Activated naive CD4-positive, alpha-beta T cell treated with anti-CD3 and anti-CD28 coated beads, Interleukin-2, amount 10 ng/mL, durations not matched to agents 7 days and 5 days (primary cell): ENCODE measurements at regions not wholly inside any gene's neighbourhood (a gene's known extent, or its start where the extent isn't known, plus 50 kb on each side); places are given as distances from the start of the nearest gene placed in this dataset.
"Not testable (repeated sequence)": the region's sequence is repeated elsewhere in the genome, so short reads cannot be mapped to it uniquely, and the experiment has no call there.

Source experiments
- CTCF ChIA-PET: fragments of 350-600 bp; sonication (Branson Sonifier 250); formaldehyde crosslinking; loops from one replicate; lab custom pipeline; 2021; ENCODE audit warnings: antibody characterized with exemption; lab: Charles Lee
- DNase-seq: peaks from one replicate; pipeline ENCODE4 v3.0.0-alpha.2; 2020
- H3K27ac Mint-ChIP-seq: one replicate; pipeline ENCODE4 v1.8.0; 2021; ENCODE audit warnings: mild to moderate bottlenecking, moderate library complexity, mixed read lengths
- H3K27me3 Mint-ChIP-seq: one replicate; pipeline ENCODE4 v1.8.0; 2021; ENCODE audit warnings: mild to moderate bottlenecking, mixed read lengths
- H3K36me3 Mint-ChIP-seq: one replicate; pipeline ENCODE4 v1.8.0; 2021; ENCODE audit warnings: mixed read lengths
- H3K4me1 Mint-ChIP-seq: one replicate; pipeline ENCODE4 v1.8.0; 2021; ENCODE audit warnings: mixed read lengths
- H3K4me3 Mint-ChIP-seq: one replicate; pipeline ENCODE4 v1.8.0; 2021; ENCODE audit warnings: mild to moderate bottlenecking, moderate library complexity, mixed read lengths
- H3K9me3 Mint-ChIP-seq: one replicate; pipeline ENCODE4 v1.8.0; 2021; ENCODE audit warnings: mixed read lengths

DNA sequence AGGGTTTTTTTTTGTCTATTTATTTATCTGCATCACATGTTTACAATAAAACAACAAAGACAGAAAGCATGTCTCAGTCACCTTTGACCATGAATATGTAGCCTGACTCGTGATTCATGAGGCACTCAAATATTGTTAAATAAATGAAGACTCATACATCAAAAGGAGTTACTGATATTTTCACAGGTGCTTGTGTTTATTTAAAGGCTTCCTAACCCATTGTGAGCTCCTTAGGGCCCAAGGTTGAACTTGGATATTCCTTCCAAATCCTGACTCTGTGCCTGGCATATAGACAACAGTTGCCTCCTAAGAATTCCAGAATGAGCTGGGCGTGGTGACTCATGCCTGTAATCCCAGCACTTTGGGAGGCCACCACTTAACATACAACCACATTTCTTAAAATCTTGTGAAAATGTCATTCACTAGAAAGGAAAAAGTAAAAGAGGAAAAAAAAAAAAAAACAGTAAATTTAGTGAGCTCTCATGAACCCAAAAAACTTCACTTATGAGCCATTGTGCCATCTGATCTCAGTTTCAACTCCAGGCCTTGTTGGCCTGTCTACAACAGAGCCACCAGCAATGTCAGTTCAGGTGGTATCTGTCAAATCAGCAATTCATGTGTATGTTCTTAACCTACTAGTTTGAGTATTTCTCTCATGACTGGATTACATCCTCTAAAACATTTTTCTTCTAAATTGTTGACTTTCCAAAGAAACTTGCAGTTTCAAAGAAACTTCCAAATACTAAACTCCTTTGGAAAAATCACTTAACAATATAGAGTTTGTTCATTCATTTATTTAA lies 162.7 kb upstream of the MARCKS start:
- Mint-ChIP-seq H3K4me3 (no peak overlapping the region), H3K4me1 (no peaks in the 10 kb centered on the region), H3K27me3 (no peaks in the 10 kb centered on the region), H3K27ac (no peak overlapping the region), H3K9me3 (no peaks in the 10 kb centered on the region), H3K36me3 (no peaks in the 10 kb centered on the region)
- DNase-seq, result no peak
- CTCF ChIA-PET, result no interaction called here

DNA sequence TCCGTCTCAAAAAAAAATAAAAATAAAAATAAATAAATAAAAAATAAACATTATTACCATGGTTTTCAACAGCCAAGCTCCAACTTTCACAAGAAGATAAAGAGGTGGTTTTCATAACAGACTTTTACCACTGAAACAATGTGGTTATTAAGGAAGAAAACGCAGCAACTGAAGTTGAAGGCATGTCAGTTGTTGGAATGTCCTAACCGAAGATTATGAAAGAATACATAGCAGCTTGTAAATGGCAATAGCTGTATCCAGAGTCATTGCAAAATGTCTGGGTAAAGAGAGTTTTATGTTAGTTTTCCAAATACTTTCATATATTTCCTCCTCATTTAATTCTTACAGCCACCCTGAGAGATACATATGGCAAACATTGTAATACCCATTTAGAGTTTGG lies 161.6 kb upstream of the MARCKS start:
- Mint-ChIP-seq H3K27ac (no peak overlapping the region), H3K9me3 (no peaks in the 10 kb centered on the region), H3K36me3 (no peaks in the 10 kb centered on the region), H3K4me3 (no peak overlapping the region), H3K27me3 (no peaks in the 10 kb centered on the region), H3K4me1 (no peaks in the 10 kb centered on the region)
- CTCF ChIA-PET, result no interaction called here
- no peak for DNase-seq

DNA sequence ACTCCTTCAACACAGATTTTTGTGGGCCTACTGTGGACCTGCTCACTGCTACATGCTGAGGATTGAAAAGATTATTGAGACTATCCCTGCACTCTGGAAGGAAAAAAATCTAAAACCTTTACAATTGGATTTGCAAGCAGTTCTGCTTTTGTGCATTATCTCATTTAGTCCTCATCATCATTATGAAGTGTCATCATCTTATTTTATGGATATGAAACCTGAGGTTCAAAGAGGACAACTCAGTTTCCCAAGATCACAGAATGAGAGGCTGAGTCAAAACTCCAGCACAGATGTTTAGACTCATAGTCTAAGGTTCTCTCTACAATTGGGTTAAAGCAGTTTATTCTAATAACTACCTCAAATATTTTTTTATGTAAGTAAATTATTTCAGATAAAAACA lies 160.2 kb upstream of the MARCKS start:
- Mint-ChIP-seq H3K9me3 (no peaks in the 10 kb centered on the region), H3K4me3 (no peak overlapping the region), H3K36me3 (no peaks in the 10 kb centered on the region), H3K27me3 (no peaks in the 10 kb centered on the region), H3K4me1 (no peaks in the 10 kb centered on the region), H3K27ac (no peak overlapping the region)
- CTCF ChIA-PET, result no interaction called here
- no peak for DNase-seq

DNA sequence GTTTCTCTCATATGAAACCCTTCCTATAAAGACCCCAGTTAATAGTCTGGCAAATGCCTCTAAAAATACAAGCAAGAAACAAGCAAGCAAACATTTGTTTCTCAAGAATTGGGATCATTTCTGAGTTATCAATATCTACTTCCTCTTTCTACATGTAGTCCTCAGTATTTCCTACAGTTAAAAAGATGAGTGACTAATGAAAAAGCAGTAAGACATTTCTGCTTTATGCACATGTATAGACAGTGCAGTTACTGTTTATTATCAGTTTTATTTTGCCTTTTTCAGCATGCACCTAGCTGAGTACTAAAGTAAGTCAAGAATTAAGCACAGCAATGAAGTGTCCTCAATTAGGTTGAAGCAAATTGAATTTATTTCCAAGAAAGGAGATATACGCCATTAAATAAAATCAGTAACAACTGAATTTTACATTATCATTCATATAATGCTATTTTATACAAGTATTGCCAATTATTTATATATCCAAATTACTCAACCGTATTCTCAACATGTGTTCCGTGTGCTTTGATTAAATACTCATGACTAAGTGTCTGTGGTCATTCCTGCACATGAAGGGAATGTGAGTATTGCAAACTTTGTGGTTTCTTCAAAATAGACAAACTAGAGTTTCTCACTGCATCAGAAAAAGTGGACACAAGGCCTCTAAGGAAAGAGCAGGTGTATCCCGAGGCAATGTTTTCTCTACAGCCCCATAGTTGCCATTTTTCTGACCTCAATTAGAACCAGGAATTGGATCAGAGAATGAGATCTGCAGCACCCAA lies 159.3 kb upstream of the MARCKS start:
- H3K4me1 Mint-ChIP-seq, result no peaks in the 10 kb centered on the region
- no peak overlapping the region for H3K27ac Mint-ChIP-seq
- no peak overlapping the region for H3K4me3 Mint-ChIP-seq
- no peaks in the 10 kb centered on the region for H3K36me3 Mint-ChIP-seq
- CTCF ChIA-PET, result no interaction called here
- H3K27me3 Mint-ChIP-seq, result no peaks in the 10 kb centered on the region
- DNase-seq, result no peak
- H3K9me3 Mint-ChIP-seq, result no peaks in the 10 kb centered on the region

DNA sequence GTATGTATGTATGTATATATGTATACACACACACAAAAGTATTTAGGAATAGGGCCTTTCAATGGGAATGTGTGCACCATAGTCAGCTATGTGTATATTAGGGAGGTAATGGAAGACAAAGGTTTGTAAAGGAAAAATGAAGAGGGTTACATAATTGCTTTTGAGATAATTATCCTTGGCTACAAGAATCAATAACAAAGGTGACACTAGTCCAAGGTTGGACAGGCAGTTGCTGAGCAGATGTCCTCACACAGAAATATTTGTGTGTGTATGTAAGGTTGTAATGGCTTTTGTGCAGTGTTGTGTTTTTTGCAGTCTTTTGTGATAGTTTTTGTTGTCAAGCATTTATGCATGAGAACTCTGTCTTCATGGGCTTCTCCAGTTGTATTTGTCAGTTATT lies 157.9 kb upstream of the MARCKS start:
- Mint-ChIP-seq H3K9me3 (no peaks in the 10 kb centered on the region), H3K27me3 (no peaks in the 10 kb centered on the region), H3K4me1 (no peaks in the 10 kb centered on the region), H3K4me3 (no peak overlapping the region), H3K36me3 (no peaks in the 10 kb centered on the region), H3K27ac (no peak overlapping the region)
- CTCF ChIA-PET, result no interaction called here
- no peak for DNase-seq

DNA sequence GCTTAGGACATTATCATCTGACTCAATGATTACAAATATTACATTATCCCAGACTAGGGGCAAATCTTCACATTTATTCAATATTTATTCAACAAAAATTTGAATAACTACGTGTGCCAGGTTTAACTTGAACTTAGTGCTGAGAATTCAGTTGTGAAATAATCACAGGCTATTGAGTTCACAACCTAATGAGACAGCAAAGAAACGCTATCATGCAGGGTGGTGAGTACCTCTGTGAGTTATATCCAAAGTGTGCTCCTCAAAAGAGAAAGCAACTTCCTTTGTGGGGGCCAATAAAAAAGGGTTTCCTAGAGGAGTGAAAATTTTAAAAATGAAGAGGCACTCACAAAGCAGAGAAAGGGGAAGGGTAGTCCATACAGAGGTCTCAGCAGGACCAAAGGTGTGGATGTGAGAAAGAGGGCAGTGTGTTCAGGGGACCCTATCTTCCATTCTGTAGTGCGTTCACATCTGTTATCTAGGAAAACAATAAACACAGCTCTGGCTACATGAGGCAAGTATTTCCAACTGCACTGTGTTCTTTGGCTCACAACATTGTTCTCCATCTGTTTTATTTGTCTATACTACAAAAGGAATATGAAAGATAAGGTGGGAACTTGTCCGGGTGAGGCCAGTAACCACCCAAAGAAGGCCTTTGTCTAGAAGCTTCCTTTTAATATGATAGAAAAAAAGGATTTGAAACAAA lies 155.4 kb upstream of the MARCKS start:
- DNase-seq, result no peak
- CTCF ChIA-PET, result no interaction called here
- Mint-ChIP-seq H3K36me3 (no peaks in the 10 kb centered on the region), H3K4me3 (no peak overlapping the region), H3K4me1 (no peaks in the 10 kb centered on the region), H3K9me3 (no peaks in the 10 kb centered on the region), H3K27ac (no peak overlapping the region), H3K27me3 (no peaks in the 10 kb centered on the region)

DNA sequence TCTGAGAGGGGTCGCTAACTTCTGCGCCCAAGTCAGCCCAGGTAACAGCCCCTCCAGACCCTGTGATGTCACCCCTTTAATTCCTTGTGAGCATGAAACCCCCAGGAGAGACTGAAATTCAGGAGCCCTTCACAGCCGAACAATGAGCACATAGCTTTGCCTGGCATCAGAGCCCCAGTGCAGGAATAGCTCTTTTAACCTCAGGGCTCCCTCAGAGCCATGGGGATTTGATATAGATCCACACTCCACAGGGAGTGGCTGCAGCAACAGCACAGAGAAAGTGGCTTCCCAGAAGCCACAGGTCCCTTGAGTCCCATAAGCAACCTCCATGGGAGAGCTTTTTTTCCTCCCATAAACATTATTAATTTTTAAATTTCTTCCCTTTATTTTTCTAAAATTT lies 150.0 kb upstream of the MARCKS start:
- H3K4me1 Mint-ChIP-seq, result no peaks in the 10 kb centered on the region
- no peak overlapping the region for H3K27ac Mint-ChIP-seq
- H3K4me3 Mint-ChIP-seq, result no peak overlapping the region
- H3K9me3 Mint-ChIP-seq, result no peaks in the 10 kb centered on the region
- H3K36me3 Mint-ChIP-seq, result no peaks in the 10 kb centered on the region
- H3K27me3 Mint-ChIP-seq, result no peaks in the 10 kb centered on the region
- no peak for DNase-seq
- CTCF ChIA-PET, result no interaction called here

DNA sequence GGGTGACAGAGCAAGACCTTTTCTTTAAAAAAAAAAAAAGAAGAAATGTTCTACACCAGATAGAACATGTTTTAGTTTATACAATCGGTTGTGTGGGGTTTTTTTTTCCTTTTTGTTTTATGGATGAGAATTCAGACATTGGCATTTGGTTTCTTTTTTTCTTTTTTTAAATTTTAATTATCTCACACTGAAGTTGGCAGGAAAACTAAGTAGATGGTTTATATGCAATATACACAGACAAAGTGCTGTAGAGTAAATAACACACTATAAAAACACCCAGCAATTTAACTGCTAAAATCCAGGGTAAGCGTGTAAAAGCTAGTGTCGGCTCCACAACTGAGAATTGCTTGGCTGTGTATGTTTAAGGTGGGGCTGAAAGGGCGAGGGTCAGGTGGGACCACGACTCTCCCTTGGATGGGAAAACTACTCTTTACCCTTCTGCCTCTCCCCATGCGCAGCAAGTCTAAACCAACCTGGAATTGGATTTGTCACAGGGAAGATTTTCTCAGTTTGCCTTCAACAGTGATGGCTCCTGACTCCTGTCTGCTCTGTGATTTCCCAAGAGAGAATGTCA lies 147.1 kb upstream of the MARCKS start:
- no peaks in the 10 kb centered on the region for H3K27me3 Mint-ChIP-seq
- H3K4me1 Mint-ChIP-seq, result no peaks in the 10 kb centered on the region
- no peaks in the 10 kb centered on the region for H3K9me3 Mint-ChIP-seq
- no peak overlapping the region for H3K27ac Mint-ChIP-seq
- CTCF ChIA-PET, result no interaction called here
- no peaks in the 10 kb centered on the region for H3K36me3 Mint-ChIP-seq
- H3K4me3 Mint-ChIP-seq, result no peak overlapping the region
- no peak for DNase-seq

DNA sequence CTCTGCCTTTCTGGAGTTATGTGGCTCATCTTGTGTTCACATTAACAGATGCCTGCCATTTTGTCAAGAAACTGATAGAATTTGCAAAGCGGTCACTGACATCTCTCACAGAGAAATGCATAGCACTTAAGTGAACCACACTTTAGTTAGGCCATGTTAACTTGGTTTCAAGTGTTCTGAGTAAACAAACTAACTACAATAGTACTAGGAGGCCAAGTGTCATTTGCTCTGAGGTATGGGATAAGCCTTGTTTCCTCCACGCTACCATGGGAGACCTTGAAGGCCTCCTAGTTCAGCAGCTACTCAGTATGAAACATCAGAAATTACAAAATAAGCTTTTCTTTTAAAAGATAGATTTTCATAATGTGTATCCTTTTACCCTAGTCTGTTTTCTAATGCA lies 143.5 kb upstream of the MARCKS start:
- CTCF ChIA-PET, result no interaction called here
- no peaks in the 10 kb centered on the region for H3K27me3 Mint-ChIP-seq
- no peak for DNase-seq
- H3K36me3 Mint-ChIP-seq, result no peaks in the 10 kb centered on the region
- no peak overlapping the region for H3K27ac Mint-ChIP-seq
- H3K4me1 Mint-ChIP-seq, result no peaks in the 10 kb centered on the region
- H3K4me3 Mint-ChIP-seq, result no peak overlapping the region
- no peaks in the 10 kb centered on the region for H3K9me3 Mint-ChIP-seq

DNA sequence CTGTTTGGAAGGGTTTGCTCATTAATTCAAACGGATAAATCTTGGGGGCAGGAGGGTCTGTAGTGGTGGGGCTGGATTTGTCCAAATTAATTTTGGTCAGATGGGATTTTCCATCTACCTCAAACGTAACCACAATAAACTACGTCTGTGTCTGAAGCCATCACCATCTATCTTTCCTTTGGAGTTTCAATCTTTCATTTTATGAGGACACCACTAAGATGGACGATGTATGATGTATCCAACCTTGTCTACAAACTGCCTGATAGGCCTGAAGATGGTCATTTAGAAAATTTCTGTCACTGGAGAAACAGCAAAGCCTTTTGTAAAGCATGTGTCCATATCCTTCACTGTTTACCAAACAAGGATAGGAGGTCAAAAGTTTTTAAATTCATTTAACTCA lies 138.6 kb upstream of the MARCKS start:
- CTCF ChIA-PET, result interaction anchor here (0.6 kb wide), 1 partner anchor 31 kb away, joined by 3 read pairs; no protein-coding TSS in a partner anchor
- Mint-ChIP-seq H3K27ac (no peak overlapping the region), H3K4me3 (no peak overlapping the region), H3K4me1 (no peaks in the 10 kb centered on the region), H3K9me3 (no peaks in the 10 kb centered on the region), H3K36me3 (no peaks in the 10 kb centered on the region), H3K27me3 (no peaks in the 10 kb centered on the region)
- no peak for DNase-seq

DNA sequence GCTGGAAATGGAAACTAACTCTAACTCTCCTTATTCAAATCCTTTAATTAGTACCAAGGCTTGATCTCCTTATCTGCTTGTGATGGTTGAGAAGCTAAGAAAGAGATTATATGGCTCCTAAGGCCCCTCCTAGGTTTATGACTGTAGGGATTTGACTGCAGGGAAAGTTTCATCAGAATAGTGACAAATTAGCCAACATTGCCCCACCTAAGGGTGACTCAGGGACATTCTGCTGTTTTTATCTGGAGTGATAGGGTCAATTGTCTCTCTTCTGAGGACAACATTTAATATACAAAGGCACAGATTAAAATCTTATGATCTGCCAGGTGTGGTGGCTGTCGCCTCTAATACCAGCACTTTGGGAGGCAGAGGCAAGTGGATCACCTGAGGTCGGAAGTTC lies 138.1 kb upstream of the MARCKS start:
- CTCF ChIA-PET, result interaction anchor here (0.6 kb wide), 1 partner anchor 31 kb away, joined by 3 read pairs; no protein-coding TSS in a partner anchor
- Mint-ChIP-seq H3K36me3 (no peaks in the 10 kb centered on the region), H3K27me3 (no peaks in the 10 kb centered on the region), H3K4me1 (no peaks in the 10 kb centered on the region), H3K4me3 (no peak overlapping the region), H3K9me3 (no peaks in the 10 kb centered on the region), H3K27ac (no peak overlapping the region)
- no peak for DNase-seq

DNA sequence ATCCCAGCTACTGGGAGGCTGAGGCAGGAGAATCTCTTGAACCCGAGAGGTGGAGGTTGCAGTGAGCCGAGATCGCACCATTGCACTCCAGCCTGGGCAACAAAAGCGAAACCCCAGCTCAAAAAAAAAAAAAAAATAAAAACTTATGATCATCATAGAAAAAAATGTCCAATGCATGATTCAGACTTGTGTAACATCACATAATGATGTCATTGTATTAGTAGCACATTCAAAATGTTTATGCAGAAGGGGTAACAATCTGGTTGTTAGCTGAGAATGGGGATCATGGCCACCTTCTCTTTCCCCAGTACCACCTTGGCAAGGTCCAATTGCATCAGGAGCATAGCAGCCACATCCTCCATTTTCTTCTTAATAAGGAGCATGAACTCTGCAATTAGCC lies 137.6 kb upstream of the MARCKS start:
- H3K27ac Mint-ChIP-seq, result no peak overlapping the region
- DNase-seq, result no peak
- H3K27me3 Mint-ChIP-seq, result no peaks in the 10 kb centered on the region
- no peaks in the 10 kb centered on the region for H3K4me1 Mint-ChIP-seq
- H3K9me3 Mint-ChIP-seq, result no peaks in the 10 kb centered on the region
- CTCF ChIA-PET, result no interaction called here
- no peaks in the 10 kb centered on the region for H3K36me3 Mint-ChIP-seq
- no peak overlapping the region for H3K4me3 Mint-ChIP-seq

GRCh38 chr6:113723182-113723581 lies 134.0 kb upstream of the MARCKS start:
- H3K36me3 Mint-ChIP-seq, result no peaks in the 10 kb centered on the region
- no peak overlapping the region for H3K27ac Mint-ChIP-seq
- CTCF ChIA-PET, result no interaction called here
- H3K9me3 Mint-ChIP-seq, result no peaks in the 10 kb centered on the region
- H3K4me3 Mint-ChIP-seq, result no peak overlapping the region
- H3K4me1 Mint-ChIP-seq, result no peaks in the 10 kb centered on the region
- no peak for DNase-seq
- H3K27me3 Mint-ChIP-seq, result no peaks in the 10 kb centered on the region

DNA sequence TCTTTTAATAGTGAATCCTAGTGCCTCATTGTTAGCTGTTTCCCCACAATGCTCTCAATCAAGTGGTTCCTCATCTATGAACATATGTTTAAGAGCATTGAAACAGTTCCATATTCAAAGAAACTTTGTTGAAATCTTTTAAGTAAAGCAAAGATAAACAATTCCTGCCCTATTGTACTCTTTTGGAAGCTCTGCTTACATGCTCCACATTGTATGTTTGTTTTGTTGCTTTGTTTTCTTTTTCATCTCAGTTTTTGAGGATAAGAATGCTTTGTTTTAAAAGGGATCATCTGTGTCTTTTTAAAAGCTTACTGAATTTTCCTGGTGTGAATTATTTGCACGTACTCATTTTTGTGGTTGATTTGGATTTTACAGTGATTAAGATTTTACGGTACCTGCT lies 132.2 kb upstream of the MARCKS start:
- H3K9me3 Mint-ChIP-seq, CTCF ChIA-PET, H3K4me1 Mint-ChIP-seq, H3K27ac Mint-ChIP-seq, H3K36me3 Mint-ChIP-seq, DNase-seq, H3K27me3 Mint-ChIP-seq, H3K4me3 Mint-ChIP-seq: not testable (repeated sequence)
